ENCODE measurements at regions not wholly inside any gene's neighbourhood (a gene's known extent, or its start where the extent isn't known, plus 50 kb on each side); places are given as distances from the start of the nearest gene placed in this dataset.

DNA sequence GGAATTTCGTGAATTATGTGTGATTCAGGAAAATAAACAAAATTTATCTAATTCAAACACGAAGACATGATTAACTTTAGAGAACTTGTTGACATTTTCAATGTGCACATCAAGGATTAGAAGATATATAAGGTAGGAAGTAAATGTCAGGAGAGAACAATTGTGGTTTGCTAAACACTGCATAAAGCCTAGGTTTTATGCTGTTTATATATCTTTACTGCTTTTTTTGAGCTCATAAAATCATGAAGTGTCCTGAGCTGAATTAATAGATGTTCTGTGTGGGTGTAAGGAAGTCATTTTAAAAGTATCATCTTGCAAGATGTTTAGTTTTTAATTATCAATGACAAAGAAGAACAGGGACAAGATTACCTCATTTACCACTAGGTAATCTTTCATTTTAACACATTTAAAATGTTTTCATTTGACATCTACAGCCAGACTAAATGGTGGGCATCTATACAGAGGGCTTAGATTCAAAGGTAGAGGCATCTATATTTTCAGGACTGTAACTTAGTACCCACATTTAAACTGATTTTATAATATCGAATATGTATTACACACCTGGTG, 382.8 kb downstream of the ADAMTS20 start:
- no peak for DNase-seq

DNA sequence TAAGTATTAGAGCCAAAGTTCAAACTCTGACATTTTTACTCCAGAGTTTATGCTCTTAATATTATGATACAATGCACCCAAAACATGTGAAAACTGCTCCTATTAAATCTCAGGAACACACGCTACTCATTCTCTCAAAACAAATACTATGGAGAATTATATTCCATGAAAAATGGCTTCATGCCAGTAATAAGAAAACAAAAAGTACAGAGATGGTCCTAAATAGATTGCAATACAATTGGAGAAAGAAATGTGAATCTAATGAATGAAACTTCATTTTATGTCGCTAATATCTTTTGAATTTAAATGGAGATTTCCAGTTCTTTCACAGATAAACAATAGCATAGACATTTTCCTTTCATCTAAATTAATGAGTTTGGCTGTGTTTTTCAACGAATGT, 384.3 kb downstream of the ADAMTS20 start:
- no peak for DNase-seq

DNA sequence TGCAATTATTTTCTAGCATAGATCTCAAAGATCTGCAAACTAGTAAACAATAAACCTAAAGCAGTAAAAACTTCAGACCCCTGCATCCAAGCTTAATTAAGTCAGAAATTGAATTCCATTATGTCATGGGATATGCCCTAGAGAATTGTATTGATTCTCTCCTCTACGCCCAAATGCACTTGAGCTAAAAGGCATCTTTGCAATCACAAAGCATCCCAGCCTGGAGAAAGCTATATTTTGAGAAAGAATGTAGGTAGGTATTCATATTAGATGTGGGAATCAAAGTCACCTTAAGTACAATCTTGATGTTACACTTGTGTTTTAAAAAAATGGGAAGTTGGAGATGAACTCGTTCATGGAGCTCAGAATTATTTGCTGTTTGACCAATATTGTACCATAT, 386.7 kb downstream of the ADAMTS20 start:
- DNase-seq: no peak

DNA sequence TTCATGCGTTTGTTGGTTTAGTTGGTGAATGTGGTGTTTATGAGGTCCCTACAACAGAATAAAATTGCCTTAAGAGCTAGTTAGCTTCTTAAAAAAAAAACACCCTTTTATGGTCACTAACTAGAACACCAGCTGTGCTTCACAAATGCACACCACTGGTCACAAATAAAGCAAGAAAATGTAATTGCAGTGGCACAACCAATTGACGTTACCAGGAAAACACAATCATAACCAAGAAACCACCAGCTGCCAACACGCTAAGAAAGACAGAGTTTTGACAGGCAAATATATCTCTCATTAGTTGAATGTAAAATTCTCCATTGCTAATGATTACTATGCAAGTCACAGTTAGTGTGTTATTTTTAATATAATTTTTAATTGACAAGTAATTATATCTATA, 389.9 kb downstream of the ADAMTS20 start:
- no peak for DNase-seq

DNA sequence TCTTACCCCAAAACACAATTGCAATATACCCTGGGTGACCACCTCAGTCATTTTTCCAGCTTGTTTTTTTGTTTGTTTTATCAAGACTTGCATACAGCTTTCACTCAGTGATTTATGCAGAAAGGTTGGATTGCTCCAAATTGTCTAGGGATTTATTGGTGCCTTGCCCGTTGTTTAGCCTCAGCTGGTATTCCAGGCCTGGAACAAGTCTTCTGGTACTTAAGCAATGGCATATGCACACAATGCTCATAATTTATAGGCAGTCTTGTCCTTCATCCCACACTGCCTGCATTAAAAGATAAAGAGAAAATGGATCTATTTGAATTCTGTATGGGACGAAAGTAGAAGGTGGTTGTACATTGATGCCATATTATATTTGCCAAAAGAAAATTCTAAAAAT, 392.5 kb downstream of the ADAMTS20 start:
- no peak for DNase-seq

DNA sequence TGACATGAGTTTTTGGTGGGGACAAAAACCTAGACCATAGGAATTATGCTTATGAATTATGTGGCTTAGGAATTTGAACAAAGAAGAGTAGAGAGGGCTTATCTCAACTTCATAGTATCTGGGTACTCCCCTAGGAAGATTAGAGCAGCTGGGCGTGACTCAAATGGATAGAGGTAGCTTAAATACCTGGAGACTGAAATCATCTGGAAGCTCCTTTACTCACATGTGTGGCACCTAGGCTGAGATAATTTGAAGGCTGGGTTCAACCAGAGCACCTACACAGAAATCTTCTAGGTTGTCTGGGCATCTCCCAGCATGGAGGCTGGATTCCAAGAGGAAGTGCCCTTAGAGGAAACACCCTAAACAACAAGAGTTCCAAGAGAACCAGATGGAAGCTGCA, 393.9 kb downstream of the ADAMTS20 start:
- no peak for DNase-seq

DNA sequence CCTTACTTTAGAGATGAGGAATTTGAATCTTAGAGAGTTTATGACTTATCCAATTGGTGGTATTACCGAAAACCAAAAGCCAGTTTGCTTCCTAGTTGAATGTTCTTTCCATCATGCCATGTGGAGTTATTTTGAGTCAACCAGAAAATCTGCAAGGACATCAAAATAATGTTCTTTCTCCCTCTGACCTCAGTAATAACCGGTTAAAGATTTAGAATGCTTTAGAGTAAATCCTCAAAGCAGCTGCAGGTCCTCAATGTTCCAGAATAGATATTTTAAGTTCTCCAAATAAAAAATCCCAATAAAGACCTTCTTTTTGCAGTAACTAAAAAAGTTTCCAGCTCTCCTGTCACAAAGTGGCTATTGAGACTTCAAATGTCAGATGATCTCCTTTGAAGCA, 396.6 kb downstream of the ADAMTS20 start:
- no peak for DNase-seq

DNA sequence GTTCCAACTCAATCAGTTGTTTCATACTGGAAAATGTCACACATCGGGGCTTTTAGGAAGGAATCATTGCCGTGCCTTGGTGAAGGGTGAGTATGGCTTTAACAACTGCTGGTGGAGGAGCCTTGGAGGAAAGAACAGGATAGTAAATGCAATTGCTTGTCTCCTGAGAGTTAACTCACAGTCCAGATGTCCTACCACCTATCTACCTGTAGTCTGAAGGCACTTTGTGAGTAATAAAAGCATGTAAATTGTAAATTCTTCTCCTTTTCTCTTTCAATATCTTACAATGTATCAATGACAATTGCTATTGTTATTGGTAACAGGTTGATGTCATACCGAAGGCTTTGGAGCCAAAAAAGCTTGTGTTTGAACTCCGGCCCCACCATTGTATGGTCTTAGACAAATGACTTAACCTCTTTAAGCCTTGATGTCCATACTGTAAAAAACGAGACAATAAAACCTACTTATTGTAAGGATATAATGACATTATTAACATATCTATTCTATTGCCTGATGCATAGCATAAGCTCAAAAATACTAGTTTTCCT, 397.4 kb downstream of the ADAMTS20 start:
- no peak for DNase-seq

DNA sequence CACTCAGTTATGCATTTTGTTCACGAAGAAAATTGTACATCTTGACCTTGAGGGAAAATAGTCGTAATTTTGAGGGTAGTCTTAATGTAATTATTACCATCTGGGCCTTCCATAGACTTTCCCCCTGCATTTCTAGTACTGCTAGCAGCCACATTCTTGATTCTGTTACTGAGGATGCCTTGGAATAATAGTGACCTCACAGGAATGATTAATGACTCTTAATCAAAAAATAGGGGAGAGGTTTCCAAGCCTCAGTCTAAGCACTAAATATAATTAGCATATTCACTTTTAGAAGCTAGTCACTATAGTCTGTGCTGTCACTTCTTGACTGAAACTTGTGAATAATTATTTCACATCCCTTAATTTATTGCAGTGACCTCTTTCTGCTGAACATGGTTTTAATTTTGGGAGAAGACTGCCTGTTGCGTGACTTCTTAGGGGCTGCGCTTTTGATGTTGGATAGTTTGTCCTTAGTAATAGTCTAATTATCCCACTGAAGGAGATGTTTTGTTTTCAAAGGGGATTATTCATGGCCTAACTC, 400.5 kb downstream of the ADAMTS20 start:
- no peak for DNase-seq

DNA sequence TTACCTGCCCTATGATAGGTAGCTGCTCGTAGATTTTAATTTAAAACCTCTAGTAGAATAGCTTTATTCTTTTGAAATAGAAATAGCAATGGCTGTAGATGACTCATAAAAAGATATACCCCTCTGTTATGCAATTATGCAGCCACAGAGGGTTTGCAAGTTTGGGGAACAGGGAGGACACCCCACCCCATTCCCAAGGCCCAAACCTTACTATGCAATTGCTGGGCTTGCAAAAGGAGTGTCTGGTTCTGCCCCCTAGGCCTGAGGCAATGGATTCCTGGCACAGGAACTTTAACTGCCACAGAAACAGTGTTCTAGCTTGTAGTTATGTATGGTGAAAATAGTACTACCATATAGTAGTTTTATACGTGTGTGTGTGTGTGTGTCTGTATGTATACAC, 403.3 kb downstream of the ADAMTS20 start:
- no peak for DNase-seq

DNA sequence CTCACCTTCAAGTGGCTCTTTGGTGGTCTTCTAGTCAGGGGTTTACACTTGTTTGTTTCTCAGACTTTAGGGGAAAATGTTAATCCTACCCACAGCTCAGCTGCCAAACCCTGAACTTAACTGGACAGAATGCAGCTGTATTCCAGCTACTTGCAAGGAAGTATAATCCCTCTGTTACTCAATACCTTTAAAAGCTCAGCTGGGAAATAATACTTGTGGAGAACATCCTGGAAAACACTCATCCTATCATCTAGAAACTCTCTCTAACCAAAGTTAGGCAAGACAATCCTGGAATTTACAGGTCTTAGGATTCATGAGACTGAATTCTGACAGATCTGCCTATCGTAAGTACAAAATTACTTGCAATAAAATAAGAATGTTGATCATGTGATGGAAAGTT, 404.1 kb downstream of the ADAMTS20 start:
- no peak for DNase-seq

DNA sequence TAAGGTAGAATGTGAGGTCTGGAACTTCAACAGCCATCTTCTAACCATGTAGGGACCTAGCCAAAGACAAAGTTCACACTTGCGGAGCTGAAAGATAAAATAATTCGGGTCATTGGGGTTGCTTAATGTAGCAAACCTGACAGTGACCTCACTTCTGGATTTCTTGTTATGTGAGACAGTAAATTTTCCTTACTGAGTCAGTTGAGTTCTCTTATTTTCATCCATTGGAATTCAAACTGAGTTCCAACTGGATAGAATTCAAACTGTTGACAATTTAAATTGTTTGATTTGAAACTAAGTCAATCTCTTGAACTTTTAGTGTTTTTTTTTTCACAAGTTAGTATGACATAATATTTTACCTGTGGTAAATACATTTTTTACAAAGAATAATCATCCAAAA, 406.5 kb downstream of the ADAMTS20 start:
- no peak for DNase-seq

DNA sequence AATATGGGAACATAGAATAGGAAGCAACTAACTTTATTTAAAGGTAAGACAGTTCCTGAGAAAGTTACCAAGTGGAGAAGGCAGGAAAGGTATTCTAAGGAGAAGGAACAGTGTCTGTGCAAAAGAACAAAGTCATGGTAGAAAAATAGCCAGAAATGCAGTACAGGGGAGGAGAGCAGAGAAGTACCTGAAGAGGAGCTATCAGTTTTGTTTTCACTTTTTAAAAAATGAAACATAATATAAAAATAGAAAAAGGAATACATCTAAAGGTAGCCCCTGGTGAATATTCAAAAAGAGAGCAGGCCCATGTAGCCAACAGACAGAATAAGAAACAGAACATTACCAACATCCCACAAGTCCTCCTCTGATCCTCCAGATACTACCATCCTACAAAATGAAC, 408.7 kb downstream of the ADAMTS20 start:
- DNase-seq: no peak

DNA sequence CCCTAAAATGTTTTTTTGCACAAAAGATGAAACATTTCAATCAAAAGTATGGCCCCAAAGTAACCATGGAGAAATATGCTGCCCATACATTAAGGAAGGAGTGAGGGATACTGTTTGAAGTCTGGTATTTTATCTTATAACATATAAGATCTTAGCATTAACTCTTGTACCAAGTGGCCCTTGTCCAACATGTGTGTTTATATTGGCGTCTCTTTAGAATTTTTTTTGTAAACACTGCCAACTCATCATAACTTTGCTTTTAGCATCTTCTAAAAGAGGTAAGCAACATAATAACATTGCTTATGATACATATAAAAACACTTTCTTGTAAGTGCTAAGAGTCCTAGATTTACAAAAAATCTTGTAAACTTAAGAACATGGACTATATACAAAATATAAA, 419.7 kb downstream of the ADAMTS20 start:
- DNase-seq: no peak

DNA sequence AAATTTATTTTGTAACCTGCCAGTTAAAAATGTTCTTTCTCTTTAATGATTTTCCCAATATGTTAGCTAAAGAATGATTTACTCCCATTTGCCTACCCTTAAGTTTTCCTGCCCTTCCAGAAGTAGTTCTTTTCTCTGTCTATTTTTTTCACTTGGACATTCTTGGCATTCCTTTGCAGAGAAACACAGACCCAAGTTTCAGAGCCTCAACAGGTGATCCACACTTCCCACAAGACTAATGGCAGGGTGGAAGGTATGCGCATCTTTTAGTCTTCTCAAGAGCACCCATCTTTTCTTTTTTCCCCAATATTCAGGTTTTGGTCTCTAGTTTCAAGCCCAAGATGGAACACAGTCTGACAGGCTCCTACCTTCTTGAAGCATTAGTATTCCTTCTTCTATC, 420.7 kb downstream of the ADAMTS20 start:
- no peak for DNase-seq

DNA sequence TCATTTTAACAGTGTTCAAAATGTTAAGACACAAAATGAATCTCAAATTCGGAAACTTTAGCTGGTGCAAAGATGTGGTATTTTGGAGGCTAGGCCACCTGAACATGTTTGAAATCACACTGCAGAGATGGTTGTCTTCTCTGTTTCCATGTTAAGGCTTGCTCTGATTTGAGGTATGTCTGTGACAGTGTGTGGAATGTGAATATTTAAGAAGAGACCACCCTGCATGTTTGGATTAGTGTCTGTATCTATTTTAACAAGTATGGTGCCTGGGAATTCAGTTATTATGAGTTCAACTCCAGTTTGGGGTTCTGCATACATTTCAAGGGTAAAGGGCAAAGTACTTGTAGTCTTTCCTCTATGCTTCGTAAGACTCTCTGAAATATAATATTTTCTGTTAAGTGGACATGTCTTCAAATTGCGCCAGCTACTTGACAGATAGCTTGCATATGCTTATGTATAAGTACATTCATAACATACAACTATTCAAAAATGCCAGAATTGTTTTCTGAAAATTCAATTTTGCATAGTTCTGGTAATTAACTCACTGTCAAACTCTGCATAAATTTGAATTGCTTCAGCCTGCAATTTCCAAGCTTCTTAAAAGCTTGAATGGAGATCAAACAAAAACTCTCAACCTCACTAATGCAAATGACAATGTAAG, 424.0 kb downstream of the ADAMTS20 start:
- no peak for DNase-seq

DNA sequence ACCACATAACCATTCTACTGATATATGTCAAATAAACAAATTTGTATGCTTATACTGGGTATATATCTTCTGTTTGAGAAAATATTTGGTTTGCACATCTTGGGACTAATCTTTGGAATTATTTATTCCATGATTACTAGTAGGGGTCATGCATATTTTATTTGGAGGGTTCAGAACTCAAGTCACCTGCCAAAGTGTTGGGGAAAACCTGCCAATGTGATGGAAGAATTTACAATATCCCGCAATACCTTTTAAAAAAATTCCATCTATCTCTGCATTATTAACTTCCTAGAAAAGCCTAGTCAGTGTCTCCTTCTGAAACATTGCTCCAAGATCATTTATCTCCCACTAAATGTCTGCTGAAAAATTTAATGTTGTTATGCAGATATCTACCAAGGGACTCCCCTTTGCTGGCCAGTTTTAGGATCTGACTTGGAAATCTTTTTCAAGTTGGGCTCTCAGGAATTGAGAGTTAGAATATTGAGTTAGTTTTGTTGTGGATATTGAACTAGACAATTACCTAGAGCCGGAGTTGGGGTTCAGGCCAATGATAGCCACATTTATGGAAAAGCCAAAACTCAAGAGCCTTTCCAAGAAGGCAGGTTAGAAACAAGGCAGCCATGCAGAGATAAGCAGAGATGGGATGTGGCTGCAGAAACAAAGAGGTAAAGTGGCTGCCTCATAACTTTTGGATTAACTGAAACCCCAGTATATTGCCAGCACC, 425.2 kb downstream of the ADAMTS20 start:
- DNase-seq: no peak

DNA sequence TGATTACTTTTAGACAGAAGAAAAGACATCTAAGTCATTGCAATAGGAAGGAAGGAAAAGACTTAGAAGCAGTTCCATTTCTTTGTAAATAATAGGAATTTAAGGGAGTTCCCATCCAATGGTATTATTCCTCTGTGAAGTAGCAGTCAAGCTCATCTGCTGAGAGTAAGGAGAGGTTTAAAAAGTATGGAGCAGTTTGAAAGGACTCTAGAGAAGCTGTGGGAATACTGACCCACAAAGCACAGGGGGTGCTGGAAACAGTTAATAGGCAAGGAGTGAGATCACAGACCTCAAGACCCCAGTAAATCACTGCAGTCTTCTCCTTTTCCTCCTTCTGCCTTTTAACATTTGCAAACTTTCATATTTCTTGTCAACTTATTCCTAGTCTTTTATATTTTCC, 428.5 kb downstream of the ADAMTS20 start:
- DNase-seq: no peak

DNA sequence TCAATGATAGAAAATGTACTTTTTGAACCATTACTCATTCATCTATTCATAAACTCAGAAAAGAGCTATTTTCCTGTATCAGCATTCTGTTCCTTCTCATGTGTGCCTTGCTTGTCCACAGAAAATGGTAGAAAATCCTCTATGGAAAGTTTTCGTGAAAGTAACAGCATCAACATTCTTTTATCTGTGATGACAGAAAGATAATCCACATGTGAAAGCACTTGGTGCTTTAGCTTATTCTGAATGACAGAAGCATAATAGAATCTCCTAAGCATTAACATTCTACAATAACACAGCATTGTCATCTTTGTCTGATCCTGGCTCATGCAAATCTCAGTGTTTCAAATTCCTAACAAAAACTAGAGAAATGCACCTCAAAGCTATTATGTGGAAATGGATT, 431.9 kb downstream of the ADAMTS20 start:
- DNase-seq: no peak

DNA sequence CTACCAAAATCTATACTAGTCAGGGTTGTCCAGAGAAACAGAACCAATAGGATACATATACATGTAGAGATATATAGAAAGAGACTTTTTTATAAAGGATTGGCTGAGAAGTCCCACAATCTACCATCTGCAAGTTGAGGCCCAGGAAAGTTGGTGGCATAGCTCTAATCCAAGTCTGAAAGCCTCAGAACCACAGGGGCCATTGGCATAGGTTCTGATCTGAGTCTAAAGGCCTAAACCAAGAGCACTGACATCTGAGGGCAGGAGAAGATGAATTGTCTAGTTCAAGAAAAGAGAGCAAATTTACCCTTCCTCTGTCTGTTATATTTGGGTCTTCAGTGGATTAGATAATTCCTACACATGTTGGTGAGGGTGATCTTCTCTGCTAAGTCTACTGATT, 433.1 kb downstream of the ADAMTS20 start:
- no peak for DNase-seq

DNA sequence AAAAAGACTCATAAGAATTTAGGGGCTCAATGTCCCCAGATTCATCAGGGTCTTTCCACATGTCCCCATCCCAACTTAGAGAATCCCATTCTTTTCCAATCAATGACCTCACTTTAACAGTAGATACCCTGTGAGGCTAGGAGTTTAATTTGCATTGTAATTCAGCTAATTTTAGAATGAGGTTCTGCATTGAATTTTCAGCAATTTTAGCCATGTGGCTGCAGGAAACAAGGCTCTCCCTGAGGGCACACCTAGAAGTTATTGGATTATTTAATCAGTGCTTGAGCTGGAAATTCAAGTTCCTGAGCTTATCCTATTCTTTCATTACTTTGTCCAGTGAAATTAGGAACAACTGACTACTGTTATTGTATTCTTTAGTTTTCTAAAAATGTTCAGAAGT, 433.8 kb downstream of the ADAMTS20 start:
- no peak for DNase-seq

DNA sequence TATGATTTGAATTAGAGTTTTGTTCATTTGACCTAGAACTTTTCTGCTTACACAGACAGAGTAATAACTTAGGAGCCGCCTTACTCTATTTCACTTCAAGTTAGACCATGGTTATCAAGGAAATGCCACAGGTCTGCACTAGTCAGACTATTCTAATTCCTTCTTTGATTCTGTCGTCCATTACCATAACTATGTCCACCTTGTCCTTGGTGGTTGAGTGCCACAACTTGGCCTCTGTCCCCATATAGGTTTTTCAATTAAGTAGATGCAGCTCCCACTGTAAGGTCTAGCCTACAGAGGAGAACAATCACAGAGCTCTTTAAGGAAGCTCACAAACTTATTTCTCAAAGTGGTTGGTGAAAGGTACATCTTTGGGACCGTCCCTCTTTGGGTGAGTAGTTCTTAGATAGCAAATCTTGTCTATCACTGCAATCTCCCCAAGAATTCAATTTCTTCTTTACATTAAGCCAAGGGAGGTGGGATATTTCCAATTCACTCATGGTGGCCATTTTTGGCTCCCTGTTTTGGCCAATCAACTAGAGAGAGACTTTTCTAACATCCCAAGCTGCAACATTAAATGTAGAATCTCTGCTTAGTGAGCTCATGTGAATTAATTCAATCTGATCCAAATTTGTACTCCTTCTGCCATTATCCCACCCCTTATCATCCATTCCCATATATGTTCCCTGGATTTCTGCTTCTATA, 434.6 kb downstream of the ADAMTS20 start:
- DNase-seq: no peak

DNA sequence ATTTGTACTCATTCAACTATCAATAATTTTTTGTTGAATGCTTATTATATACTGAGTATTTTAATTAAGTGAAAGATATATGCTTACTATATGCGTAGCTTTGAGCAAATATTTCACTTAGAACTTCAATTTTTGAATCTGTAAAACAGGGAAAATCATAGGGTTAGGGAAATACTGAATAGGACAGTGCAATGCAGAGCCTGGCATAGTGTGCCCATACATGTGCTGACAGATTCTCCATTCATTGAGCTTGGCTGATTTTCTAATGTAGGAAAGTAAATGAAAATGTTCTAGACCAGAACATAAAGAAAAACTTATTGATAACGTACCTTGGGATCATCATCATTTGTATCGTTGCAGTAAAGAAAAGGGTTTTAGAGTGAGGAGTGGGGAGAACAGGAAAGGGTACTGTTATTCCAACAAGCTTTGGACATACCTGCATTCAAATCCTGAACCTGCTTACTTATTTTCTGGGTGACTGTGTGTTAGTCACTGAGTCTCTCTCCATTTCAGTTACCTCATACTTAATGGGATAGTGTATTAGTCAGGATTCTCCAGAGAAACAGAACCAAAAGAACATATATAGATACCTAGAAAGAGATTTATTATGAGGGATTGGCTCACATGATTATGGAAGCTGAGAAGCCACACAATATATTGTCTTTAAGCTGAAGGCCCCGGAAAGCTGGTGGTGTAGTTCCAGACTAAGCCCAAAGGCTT, 436.4 kb downstream of the ADAMTS20 start:
- DNase-seq: no peak
